HG02610 (cell line): ENCODE measurements at regions not wholly inside any gene's neighbourhood (a gene's known extent, or its start where the extent isn't known, plus 50 kb on each side); places are given as distances from the start of the nearest gene placed in this dataset.
"Not testable (repeated sequence)": the region's sequence is repeated elsewhere in the genome, so short reads cannot be mapped to it uniquely, and the experiment has no call there.

ENCODE experiments used
- ATAC-seq: cut with Tn5 transposase; IDR thresholded peaks from one replicate; pipeline ENCODE4 v1.9.1; 2021; ENCODE audit warnings: mild to moderate bottlenecking, moderate library complexity; ENCODE audit not compliant: unreplicated experiment

DNA sequence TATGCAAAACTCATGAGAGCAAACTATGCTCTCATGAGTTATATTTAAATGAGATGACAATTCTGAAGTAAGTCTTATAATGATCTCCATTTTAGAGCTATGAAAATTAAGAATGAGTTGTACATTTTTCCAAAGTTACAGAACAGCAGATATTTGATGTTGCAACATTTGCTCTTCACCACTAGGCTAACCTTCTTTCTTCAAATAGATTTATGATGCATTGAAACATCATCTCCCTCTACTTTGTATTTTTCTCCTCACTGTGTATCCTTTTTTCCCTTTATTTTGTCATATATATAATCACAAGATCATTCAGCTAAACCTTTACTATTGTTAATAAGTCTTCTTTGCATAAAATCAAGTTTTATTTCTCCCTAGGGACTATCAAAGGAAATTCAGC, 497.7 kb upstream of the TYRP1 start:
- no peak for ATAC-seq

DNA sequence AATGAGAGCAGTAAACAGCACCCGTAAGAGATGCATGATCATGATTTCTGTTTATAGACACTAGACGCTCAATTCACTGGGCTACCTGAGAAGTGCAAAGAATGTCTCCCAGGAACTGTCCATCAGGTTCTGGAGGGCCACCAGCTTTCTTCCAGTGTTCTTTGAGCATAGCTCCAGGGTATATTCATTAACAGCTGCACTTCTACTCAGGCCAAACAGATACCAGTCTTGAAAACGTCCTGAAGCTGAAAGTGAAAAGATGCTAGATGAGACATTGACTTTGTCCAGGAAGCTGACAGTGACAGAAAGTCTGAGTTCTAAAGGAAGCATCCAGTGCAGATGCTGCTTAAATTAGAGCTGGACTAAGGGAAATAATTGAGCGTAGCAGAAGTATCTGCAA, 488.7 kb upstream of the TYRP1 start:
- ATAC-seq, result no peak

DNA sequence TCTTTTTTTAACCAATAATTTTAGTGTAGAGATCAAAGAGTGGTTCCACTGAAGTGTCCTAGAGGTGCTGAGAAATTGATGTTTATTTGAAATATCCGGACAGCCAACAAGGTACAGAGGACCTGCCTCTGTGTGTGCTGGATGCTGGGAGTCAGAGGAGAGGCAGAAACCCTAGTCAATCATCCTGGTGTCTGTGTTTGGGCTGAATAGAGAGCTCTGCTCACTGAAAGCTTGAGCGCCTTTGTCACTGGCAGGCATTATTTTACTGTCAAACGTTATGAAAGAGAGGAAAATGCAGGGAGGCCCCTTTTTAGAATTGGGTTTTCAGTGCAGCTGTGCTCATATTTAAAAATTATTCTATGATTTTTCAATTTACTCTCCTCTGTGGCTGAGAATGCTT, 480.3 kb upstream of the TYRP1 start:
- ATAC-seq, result no peak

DNA sequence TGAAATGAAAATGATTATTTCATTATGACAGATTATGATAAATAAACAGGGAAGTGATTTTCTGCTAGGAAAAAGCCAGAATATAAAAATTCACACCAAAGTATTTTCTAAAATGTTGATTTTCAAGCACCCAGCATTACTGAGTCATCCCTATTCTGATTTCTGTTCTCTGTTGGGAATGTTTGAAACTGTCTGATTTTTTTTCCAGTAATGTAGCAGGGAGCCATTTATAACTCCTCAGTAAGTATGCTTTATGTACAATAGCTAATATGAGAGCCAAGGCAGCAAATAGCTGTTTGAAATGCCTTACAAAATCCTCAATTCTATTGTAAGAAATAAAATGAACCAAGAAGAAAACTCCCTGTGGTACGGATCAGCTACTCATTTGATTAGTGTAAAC, 471.7 kb upstream of the TYRP1 start:
- ATAC-seq, result no peak

DNA sequence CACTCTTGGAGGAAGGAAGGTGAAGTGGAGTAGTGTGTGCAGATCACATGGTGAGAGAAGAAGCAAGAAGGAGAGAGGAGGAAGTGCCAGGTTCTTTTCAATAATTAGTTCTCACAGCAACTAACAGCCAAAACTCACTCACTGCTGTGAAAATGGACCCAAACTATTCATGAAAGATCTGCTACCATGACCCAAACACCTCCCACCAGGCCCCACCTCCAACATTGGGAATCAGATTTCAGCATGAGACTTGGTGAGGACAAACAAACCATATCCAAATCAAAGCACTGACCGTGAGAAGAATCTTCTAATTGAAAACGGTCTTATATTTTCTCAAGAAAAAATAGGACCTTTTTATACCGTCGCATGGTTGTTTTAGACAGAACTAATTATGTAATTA, 468.7 kb upstream of the TYRP1 start:
- ATAC-seq, result no peak

DNA sequence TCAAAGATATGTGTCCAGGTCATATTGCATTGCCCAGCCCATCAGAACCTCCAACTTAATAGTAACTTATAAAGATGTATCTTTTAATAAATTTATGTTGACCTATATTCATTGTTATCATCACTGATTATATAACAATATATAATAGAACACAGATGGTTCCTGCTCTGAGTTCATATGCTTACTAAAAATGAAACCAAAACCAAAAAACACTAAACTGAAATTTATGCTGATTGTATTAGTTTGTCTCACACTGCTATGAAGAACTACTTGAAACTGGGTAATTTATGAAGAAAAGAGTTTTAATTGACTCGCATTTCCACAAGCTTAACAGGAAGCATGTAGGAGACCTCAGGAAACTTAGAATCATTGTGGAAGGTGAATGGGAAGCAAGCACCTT, 462.5 kb upstream of the TYRP1 start:
- ATAC-seq, result peak; percentile 90

DNA sequence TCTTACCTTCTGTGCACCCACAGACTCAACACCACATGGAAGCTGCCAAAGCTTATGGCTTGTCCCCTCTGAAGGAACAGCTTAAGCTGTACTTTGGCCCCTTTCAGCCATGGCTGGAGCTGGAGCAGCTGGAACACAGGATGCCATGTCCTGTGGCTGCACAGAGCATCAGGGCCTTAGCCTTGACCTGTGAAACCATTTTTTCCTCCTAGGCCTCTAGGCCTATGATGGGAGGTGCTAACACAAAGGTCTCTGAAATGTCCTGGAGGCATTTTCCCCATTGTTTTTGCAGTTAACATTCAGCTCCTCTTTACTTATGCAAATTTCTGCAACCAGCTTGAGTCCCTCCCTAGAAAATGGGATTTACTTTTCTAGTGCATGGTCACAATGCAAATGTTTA, 461.4 kb upstream of the TYRP1 start:
- ATAC-seq, result no peak

DNA sequence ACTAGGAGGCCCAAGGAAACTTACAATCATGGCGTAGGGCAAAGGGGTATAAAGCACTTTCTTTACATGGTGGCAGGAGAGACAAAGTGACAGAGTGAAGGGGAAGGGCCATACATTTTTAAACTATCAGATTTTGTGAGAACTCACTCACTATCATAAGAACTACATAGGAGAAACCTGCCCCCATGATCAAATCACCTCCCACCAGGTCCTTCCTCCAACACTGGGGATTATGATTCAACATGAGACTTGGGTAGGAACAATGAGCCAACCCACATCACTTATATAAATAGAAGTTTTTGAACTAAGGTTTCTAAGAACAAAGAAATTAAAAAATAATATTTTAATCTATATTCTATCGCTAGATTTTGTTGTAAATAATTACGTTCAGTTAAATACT, 460.3 kb upstream of the TYRP1 start:
- ATAC-seq, result no peak

DNA sequence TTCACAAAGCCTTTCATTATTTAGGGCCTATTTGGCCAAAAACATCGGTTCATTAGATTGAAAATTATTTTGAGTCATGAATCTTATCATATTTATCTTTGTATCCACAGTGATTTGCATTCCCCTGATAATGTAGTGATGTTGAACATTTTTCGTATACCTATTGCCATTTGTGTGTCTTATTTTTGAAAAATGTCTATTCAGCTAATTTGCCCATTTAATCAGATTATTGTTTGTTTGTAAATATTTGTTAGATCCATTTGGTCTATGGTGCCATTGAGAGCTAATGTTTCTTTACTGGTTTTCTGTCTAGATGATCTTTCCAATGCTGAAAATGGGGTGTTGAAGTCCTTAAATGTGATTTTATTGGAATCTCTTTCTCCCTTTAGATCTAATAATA, 439.2 kb upstream of the TYRP1 start:
- ATAC-seq, result no peak

DNA sequence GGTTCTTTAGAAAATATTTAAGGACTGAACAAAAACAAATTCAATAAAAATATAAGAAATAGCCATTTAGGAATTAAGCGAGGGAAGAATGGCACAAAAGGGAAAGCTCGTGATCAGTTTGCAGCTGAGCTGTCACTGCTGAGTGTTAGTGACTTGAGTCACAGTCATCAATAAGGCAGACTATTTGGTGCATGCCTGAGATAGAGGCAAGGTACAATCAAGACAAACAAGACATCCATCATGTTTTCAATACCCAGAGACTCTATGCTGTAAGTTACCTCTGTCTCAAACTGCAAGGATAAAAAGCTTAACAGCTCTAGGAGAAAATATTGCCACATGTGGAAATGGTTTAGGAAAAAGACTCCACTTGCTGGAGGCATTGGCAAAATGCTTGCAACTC, 426.4 kb upstream of the TYRP1 start:
- ATAC-seq, result no peak

DNA sequence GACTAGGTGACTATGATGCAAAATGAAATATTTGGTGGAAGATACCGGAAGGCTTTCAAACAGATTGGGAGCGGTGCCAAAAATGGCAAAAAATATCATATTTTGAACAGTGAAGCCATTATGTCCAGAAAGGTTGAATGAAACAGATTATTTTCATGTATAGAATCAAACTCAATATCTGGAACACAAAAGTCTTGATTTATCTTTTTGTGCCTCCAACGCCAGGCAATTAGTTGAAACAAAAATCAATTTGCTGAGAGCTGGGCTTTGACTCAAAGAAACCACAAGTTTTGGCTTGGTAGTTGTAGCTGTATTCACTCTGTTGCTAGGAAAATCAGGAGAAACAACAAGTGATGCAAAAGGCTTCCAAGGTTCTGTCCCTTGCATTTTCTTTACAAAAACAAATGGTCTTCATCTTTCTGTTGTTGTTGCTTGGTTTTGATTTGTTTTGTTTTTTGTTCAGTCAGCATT, 421.7 kb upstream of the TYRP1 start:
- no peak for ATAC-seq

DNA sequence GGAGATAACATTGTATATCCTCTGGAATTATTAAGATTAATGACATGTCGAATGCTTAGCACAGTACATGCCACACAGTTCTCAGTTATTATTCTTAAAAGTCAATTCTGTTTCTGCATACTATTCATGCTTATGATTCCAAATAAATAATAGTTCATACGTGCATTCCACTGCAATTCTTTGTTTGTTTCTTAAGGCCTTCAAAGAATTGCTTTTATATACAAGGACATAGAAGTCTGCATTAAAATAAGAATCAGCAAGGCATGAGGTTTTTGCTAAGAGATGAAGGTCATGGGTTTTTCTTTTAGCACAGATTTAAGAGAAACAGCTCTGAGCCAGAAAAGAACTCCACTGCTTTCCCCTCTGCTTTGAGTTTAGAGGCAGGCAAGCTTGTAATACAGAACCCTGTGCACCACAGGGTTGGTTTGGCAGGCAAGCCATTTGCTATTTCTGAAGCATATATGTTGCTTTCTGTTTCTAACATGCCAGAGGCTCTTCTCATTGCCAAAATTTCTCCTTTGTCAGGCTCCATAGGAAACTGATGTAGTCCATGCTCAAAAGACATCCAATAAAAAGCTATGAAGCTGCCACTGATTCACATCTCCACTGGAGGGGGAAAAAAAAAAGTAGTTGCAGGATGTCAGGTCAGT, 420.6 kb upstream of the TYRP1 start:
- no peak for ATAC-seq

DNA sequence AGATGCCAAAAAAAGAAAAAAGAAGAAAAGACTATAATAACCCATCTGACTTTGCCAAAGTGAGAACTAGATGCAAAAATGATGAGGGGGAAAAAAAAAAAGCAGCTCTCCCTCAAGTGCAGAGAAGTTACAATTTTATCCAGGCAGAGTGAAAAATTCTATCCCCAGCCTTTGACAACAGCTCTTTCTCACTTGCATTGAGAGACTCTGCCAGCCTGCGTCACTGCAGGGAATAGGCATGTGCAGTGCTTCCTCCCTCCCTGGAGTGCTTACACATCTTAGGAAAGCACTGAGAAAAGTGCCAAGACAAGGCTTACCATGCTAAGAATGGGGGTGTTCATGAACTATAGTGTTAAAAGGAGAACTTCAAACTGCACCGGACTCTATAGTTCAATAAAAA, 418.6 kb upstream of the TYRP1 start:
- no peak for ATAC-seq

DNA sequence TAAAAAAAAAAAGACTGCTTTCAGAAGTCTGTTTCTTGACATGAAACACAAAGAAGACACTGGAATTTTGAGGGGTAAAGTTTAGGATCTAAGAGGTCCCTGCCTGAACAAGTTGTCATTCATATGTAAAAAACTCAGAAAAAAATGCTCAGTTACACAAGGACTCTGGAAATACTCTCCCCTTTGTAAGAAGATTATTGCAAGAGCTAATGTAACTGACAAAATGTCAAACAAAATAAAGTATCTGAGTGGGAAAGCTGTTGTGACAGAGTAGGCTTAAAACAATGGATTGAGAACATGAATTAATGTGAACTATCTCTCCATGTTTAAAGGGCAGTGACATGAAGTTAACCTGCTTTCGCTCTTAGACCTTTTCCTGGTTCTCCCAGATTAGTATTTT, 416.7 kb upstream of the TYRP1 start:
- ATAC-seq, result no peak

DNA sequence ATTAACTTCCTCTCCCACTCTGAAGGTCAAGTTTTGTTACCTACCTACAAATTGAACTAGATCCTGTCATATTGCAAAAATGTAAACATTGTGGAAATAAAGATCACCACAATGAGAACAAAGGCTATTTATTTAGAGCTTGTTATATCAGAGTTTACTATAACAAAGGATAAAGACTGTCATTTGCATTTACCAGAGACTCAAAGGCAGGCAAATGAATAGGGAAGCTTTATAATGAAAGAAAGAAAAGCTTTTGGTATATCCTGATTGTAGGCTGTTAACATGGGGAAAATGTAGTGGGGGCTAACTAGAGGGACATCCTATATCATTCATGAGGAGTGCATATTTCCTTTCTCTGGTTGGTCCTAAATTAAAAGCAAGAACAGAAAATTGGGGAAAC, 403.5 kb upstream of the TYRP1 start:
- ATAC-seq, result no peak

DNA sequence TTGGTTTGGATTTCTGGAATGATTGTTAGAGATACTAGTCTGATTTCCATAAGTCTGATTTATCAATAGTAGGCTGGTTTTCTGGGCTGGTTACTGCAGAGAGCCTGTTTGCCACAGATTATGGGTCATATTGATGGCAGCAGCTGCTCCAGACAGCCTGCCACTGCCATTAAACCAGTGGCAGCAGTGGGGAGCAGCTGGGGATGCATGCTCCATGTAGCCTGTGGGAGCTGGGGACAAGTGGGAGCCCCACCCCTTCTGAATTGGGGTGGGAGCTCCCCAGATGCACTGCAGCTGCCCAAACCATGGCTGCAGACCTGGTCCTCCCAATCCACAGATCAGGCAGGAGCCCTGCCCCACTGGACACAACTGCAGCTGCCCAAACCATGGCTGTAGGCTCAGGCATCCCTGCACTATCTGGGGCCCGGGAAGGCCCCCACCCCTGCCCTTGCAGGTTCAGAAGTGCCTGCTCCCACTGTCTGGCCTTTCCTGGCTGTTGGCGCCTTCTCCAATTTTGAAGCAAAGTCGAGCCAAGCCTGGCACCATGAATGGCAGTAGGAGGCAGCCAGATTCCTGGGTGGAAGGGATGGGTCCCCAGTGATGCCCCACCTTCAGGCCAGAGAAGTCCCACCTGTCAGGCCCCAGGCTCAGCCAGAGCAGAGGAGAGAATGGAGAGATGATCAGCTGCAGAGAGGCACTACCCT, 402.9 kb upstream of the TYRP1 start:
- ATAC-seq, result no peak

DNA sequence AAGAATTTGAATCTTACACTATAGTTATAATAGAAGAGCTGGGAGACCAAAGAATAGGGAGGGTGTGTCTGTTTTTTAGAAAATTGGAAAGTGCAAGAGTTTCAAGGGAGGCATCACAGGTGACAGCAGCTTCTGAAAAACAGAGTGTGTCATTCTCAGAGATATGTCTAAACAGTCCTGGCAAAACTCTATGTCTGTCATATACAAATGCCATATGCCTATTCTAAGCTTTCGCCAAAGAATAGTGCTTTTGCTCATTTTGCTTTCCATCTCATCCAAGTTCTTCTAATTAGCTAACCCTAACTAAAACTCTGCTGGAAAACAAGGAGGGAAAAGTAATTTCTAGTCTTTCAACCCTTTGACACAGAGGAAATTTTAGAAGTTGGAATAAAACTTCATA, 388.0 kb upstream of the TYRP1 start:
- no peak for ATAC-seq

DNA sequence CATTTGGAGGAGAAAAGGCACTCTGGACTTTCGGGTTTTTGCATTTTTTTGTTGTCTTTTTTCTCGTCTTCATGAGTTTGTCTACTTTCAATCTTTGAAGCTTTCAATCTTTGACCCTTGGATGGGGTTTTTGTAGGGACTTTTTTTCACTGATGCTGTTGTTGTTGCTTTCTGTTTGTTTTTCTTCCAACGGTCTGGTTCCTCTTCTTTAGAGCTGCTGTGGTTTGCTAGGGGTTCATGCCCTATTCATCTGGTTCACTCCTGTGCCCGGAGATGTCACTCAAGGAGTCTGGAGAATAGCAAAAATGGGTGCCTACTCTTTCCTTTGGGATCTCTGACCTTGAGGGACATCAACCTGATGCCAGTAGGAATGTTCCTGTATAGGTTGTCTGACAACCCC, 378.6 kb upstream of the TYRP1 start:
- ATAC-seq, result peak; percentile 74

DNA sequence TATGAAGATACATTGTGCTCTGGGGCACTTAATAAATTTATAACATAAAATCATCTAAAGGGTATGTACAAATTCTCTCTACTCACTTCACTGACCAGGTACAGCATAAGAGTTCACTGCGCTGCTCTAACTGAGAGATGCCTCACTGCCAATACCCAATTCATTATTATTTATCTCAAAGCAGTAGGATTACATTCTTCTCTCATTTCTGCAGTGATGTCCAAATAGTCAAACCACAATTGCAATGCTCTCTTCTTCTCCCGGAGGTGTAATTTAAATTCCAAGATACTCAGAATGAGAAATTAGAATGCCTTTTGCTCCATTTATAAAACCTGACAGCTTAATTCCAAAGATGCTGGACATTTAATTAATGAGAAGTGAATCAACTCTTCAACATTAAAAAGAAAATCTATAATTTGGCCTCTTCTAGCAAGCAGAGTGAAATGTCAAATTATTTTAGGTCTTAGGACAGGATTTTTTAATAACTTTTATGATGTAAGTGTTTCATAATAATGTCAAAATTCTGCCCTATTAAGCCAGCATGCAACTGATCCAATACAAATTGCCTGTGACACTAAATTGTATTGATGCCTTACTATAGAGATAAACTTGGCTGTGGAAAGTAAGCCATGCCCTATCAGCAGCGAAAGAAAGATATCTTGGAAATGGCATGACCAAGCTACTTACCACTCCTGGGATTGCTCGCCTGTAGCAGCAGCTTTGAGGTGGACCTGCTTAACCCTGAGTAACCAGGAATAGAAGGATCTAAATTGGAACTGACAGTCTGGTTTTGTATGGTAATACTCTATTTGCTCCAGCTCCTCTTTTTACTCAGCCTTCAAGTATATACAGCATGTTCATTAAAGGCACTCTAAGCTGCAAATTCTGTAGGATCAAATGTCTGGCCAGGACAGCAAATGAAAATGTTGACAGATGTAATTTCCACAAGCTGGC, 374.2 kb upstream of the TYRP1 start:
- ATAC-seq, result no peak

DNA sequence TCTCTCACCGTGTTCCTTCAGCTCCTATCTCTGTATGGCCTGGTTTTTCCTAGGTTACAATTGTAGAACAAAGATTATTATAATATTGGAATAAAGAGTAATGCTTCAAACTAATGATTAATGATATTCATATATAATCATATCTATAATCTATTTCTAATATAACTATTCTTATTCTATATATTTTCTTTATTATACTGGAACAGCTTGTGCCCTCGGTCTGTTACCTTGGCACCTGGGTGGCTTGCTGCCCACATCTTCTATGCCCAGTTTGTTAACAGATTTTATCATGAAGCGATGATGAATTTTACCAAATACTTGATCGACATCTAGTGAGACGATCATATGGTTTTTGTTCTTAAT, 363.6 kb upstream of the TYRP1 start:
- no peak for ATAC-seq

DNA sequence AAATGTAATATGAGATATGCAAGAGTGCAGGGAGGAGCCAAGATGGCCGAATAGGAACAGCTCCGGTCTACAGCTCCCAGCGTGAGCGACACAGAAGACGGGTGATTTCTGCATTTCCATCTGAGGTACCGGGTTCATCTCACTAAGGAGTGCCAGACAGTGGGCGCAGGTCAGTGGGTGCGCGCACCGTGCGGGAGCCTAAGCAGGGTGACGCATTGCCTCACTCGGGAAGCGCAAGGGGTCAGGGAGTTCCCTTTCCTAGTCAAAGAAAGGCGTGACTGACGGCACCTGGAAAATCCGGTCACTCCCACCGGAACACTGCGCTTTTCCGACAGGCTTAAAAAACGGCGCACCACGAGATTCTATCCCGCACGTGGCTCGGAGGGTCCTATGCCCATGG, 359.2 kb upstream of the TYRP1 start:
- ATAC-seq, result not testable (repeated sequence)

DNA sequence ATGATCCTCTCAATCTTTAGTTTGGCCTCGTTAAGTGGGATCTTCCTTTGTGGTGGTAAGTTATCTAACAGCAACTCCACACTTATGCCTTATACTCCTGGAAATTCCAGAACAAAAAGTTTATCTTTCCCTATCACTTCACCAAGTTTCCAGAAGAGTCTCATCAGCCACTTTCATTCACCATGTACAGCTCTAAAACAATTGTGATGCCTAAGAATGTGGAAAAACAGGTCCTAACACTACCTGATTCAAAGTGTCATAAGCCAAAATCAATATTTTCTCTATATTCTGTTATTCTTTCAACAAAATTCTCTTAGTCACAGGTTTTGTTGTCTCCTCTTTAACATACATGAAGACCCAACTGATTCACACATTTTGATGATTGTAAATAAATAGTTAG, 342.4 kb upstream of the TYRP1 start:
- no peak for ATAC-seq
